SK-N-SH (cell line): ENCODE measurements at regions not wholly inside any gene's neighbourhood (a gene's known extent, or its start where the extent isn't known, plus 50 kb on each side); places are given as distances from the start of the nearest gene placed in this dataset.

Source experiments
- CTCF ChIA-PET: fragments of 300-600, 350-600 bp; formaldehyde crosslinking; extraction: SDS; loops from one replicate; lab custom pipeline; 2021; lab: Yijun Ruan, JAX
- POLR2A ChIA-PET: fragments of 350-600 bp; sonication (Branson Sonifier 250); formaldehyde crosslinking; extraction: SDS; loops from one replicate; lab custom pipeline; 2020; ENCODE audit warnings: antibody characterized with exemption, inconsistent platforms; lab: Yijun Ruan, JAX
- DNase-seq: peaks from one replicate; pipeline ENCODE4 v3.0.0; 2012
- H2AFZ ChIP-seq: fragments of 200-600 bp; sonication (generic); 2 replicates; pipeline ENCODE4 v1.8.1; 2016; ENCODE audit warnings: antibody characterized with exemption, mild to moderate bottlenecking, low read depth
- H3F3A ChIP-seq: fragments of 200-600 bp; sonication (generic); replicated peaks from 2 replicates; pipeline ENCODE3; 2016; ENCODE audit warnings: antibody characterized with exemption, mild to moderate bottlenecking; ENCODE audit not compliant: insufficient read depth
- H3K27ac ChIP-seq, 2 experiments: fragments of 200-500 bp in 1 of 2; fragments of 200-600 bp in 1 of 2; sonication (Bioruptor generic) in 1 of 2; sonication (generic), shearing (Covaris generic) in 1 of 2; 2 replicates each; pipeline versions ENCODE4 v1.5.1 to v1.6.1; 2014 to 2016; ENCODE audit warnings: low read depth in 2 of 2, inconsistent platforms in 1 of 2, low read length in 1 of 2, mild to moderate bottlenecking in 1 of 2, mixed read lengths in 1 of 2
- H3K27me3 ChIP-seq: fragments of 200-600 bp; sonication (generic), shearing (Covaris generic); 2 replicates; pipeline ENCODE4 v1.6.1; 2016; ENCODE audit warnings: mixed run types; ENCODE audit not compliant: insufficient read depth
- H3K36me3 ChIP-seq, 2 experiments: fragments of 200-500 bp in 1 of 2; fragments of 200-600 bp in 1 of 2; sonication (Bioruptor generic) in 1 of 2; sonication (generic) in 1 of 2; replicated peaks in 1 of 2; 2 replicates each; pipeline versions ENCODE3 to v1.5.1; 2014 to 2016; ENCODE audit warnings: low read length in 1 of 2, mild to moderate bottlenecking in 1 of 2; ENCODE audit not compliant: insufficient read depth in 2 of 2, control insufficient read depth in 1 of 2
- H3K4me1 ChIP-seq, 2 experiments: fragments of 200-500 bp in 1 of 2; fragments of 200-600 bp in 1 of 2; sonication (Bioruptor generic) in 1 of 2; sonication (generic), shearing (Covaris generic) in 1 of 2; 2 replicates each; pipeline versions ENCODE4 v1.5.1 to v1.6.1; 2014 to 2016; ENCODE audit warnings: low read depth in 1 of 2, low read length in 1 of 2, mixed run types in 1 of 2; ENCODE audit not compliant: insufficient read depth in 2 of 2, control insufficient read depth in 1 of 2
- H3K4me2 ChIP-seq: fragments of 200-600 bp; sonication (generic), shearing (Covaris generic); 2 replicates; pipeline ENCODE4 v1.6.1; 2017; ENCODE audit warnings: mixed run types
- H3K4me3 ChIP-seq, 2 experiments: fragments of 200-500 bp in 1 of 2; fragments of 200-600 bp in 1 of 2; sonication (Bioruptor generic) in 1 of 2; sonication (generic), shearing (Covaris generic) in 1 of 2; 2 replicates each; pipeline versions ENCODE4 v1.5.1 to v1.8.1; 2014 to 2016; ENCODE audit warnings: low read depth in 2 of 2, inconsistent platforms in 1 of 2, low read length in 1 of 2, mild to moderate bottlenecking in 1 of 2, mixed read lengths in 1 of 2, moderate library complexity in 1 of 2
- H3K79me2 ChIP-seq: fragments of 200-600 bp; sonication (generic); 2 replicates; pipeline ENCODE4 v1.8.1; 2017; ENCODE audit warnings: mild to moderate bottlenecking; ENCODE audit not compliant: insufficient read depth
- H3K9ac ChIP-seq: fragments of 200-600 bp; sonication (generic); 2 replicates; pipeline ENCODE4 v1.6.1; 2017; ENCODE audit warnings: mixed run types
- H3K9me2 ChIP-seq: fragments of 200-600 bp; sonication (generic); 2 replicates; pipeline ENCODE4 v1.6.1; 2017; ENCODE audit warnings: mixed run types
- H3K9me3 ChIP-seq: fragments of 200-600 bp; sonication (generic); 2 replicates; pipeline ENCODE4 v1.6.1; 2017; ENCODE audit warnings: mixed run types, mild to moderate bottlenecking, moderate library complexity
- H4K20me1 ChIP-seq: fragments of 200-600 bp; sonication (generic); 2 replicates; pipeline ENCODE4 v1.6.1; 2017; ENCODE audit warnings: mild to moderate bottlenecking, mixed run types; ENCODE audit not compliant: insufficient read depth
- CTCF ChIP-seq: fragments of 200-600 bp; sonication (generic); IDR thresholded peaks from 2 replicates; pipeline ENCODE4 v1.6.1; 2017; ENCODE audit warnings: antibody characterized with exemption, mild to moderate bottlenecking, moderate library complexity
- ELF1 ChIP-seq: IDR thresholded peaks from 2 replicates; pipeline ENCODE4 v1.4.0; 2012
- EP300 ChIP-seq, 2 experiments: IDR thresholded peaks; 2 replicates each; pipeline versions ENCODE4 v1.4.0 to v1.6.1; 2012; ENCODE audit warnings: borderline replicate concordance in 1 of 2, low read depth in 1 of 2, low read length in 1 of 2
- EZH2phosphoT487 ChIP-seq: fragments of 200-600 bp; sonication (generic); IDR thresholded peaks from 2 replicates; pipeline ENCODE4 v1.6.1; 2017; ENCODE audit warnings: low read depth, mixed run types, mild to moderate bottlenecking, antibody characterized with exemption, moderate library complexity, borderline replicate concordance
- FOXM1 ChIP-seq: IDR thresholded peaks from 2 replicates; pipeline ENCODE4 v1.4.0; 2012; ENCODE audit warnings: low read depth, mild to moderate bottlenecking
- GABPA ChIP-seq: IDR thresholded peaks from 2 replicates; pipeline ENCODE4 v1.4.0; 2012; ENCODE audit warnings: low read depth, mild to moderate bottlenecking
- GATA2 ChIP-seq: sonication (generic); formaldehyde crosslinking; IDR thresholded peaks from 2 replicates; pipeline ENCODE4 v1.5.0; 2020; ENCODE audit warnings: mild to moderate bottlenecking, missing genetic modification reagents
- JUND ChIP-seq: IDR thresholded peaks from 2 replicates; pipeline ENCODE4 v1.4.0; 2012
- MXI1 ChIP-seq: IDR thresholded peaks from 2 replicates; pipeline ENCODE4 v1.6.1; 2012; ENCODE audit warnings: mild to moderate bottlenecking, low read depth, low read length, improper control_type of control experiment
- PBX3 ChIP-seq: IDR thresholded peaks from 2 replicates; pipeline ENCODE4; 2012
- RAD21 ChIP-seq: IDR thresholded peaks from 2 replicates; pipeline ENCODE4 v1.6.1; 2012; ENCODE audit warnings: mild to moderate bottlenecking, low read length
- RCOR1 ChIP-seq: fragments of 150-350 bp; IDR thresholded peaks from 2 replicates; pipeline ENCODE4 v1.6.1; 2017; ENCODE audit warnings: antibody characterized with exemption, low read length
- RFX5 ChIP-seq: IDR thresholded peaks from 2 replicates; pipeline ENCODE4 v1.6.1; 2012; ENCODE audit warnings: mild to moderate bottlenecking, improper control_type of control experiment, low read length
- TAF1 ChIP-seq: IDR thresholded peaks from 2 replicates; pipeline ENCODE4 v1.6.1; 2012; ENCODE audit warnings: low read depth, mild to moderate bottlenecking, low read length, moderate library complexity, borderline replicate concordance
- USF2 ChIP-seq: fragments of 150-350 bp; IDR thresholded peaks from 2 replicates; pipeline ENCODE4 v1.6.1; 2017; ENCODE audit warnings: antibody characterized with exemption, low read length, low read depth, borderline replicate concordance
- WGBS: methylation state at CpG from one replicate; pipeline ENCODE4 v1.1.6; 2017; ENCODE audit warnings: low lambda C conversion rate; 5-methylcytosine and 5-hydroxymethylcytosine counted together

GRCh38 chr17:72033334-72033733 is 87.5 kb upstream of the SOX9 start:
- 27% methylated on average over 4 of the region's 4 CpGs for WGBS
- H3K9me2 ChIP-seq: no peaks in the 10 kb centered on the region
- no peaks in the 10 kb centered on the region for H3K9me3 ChIP-seq
- H3K4me2 ChIP-seq: no peak overlapping the region
- DNase-seq: peak; percentile 29
- no peak overlapping the region for H3K9ac ChIP-seq
- no peaks in the 10 kb centered on the region for H4K20me1 ChIP-seq
- no peaks in the 10 kb centered on the region for H3K27me3 ChIP-seq
- H3F3A ChIP-seq: no peaks in the 10 kb centered on the region
- ChIA-PET POLR2A (no interaction called here), CTCF (interaction anchor here (0.7 to 1.6 kb wide), 4 partner anchors 11 to 1266 kb away, joined by 3 to 7 read pairs (median 3); no protein-coding TSS in a partner anchor)
- H3K4me3 ChIP-seq: no peak overlapping the region
- H3K36me3 ChIP-seq: no peaks in the 10 kb centered on the region
- no peak overlapping the region for H2AFZ ChIP-seq
- TF ChIP-seq RCOR1 (peak; percentile 71), GATA2 (CRISPR knock-in tag) (peak; percentile 75), RAD21 (peak; percentile 24; the same call in 1 of the 2 replicates), FOXM1 (no peak), JUND (no peak), MXI1 (0 out of 2 replicates have a peak, but pooled peaks have one; percentile 48), USF2 (no peak), GABPA (no peak), EP300 (IDR thresholded peaks at IDR 0.05; ENCODE audit: borderline replicate concordance in 1 of 2, low read depth in 1 of 2, low read length in 1 of 2) (peak in 1 of 2 experiments; percentile 52; a peak in 2 of 4 replicates)
- peak overlapping the region in 1 of 2 experiments; percentile 80; a peak in 1 of 4 replicates for H3K27ac ChIP-seq
- H3K79me2 ChIP-seq: no peaks in the 10 kb centered on the region
- peaks cover 0 to 31% of the 10 kb centered on the region in 2 experiments; a peak in 2 of 4 replicates for H3K4me1 ChIP-seq

- H3K4me3 ChIP-seq: no peak overlapping the region
- ChIA-PET CTCF (interaction anchor here (1.2 to 1.9 kb wide), 4 partner anchors 24 to 1267 kb away, joined by 3 to 7 read pairs (median 4); no protein-coding TSS in a partner anchor), POLR2A (no interaction called here)
- no peaks in the 10 kb centered on the region for H3K9me3 ChIP-seq
- H2AFZ ChIP-seq: no peak overlapping the region
- 87% methylated on average over 2 of the region's 2 CpGs for WGBS
- no peaks in the 10 kb centered on the region for H3K79me2 ChIP-seq
- no peaks in the 10 kb centered on the region for H4K20me1 ChIP-seq
- H3K4me1 ChIP-seq: peaks cover 0 to 31% of the 10 kb centered on the region in 2 experiments; a peak in 2 of 4 replicates
- no peaks in the 10 kb centered on the region for H3K36me3 ChIP-seq
- no peak for DNase-seq
- no peak for TF ChIP-seq RAD21
- TF ChIP-seq EP300 (IDR thresholded peaks at IDR 0.05; ENCODE audit: borderline replicate concordance in 1 of 2, low read depth in 1 of 2, low read length in 1 of 2): no peak
- no peak for TF ChIP-seq TAF1
- no peak for TF ChIP-seq ELF1
- TF ChIP-seq RFX5: no peak
- no peak for TF ChIP-seq CTCF
- TF ChIP-seq EZH2phosphoT487: no peak
- no peak for TF ChIP-seq PBX3
- no peak for TF ChIP-seq GATA2 (CRISPR knock-in tag)
- peak overlapping the region in 1 of 2 experiments; percentile 80; a peak in 2 of 4 replicates for H3K27ac ChIP-seq
- H3K9me2 ChIP-seq: no peaks in the 10 kb centered on the region
- no peak overlapping the region for H3K4me2 ChIP-seq
- no peaks in the 10 kb centered on the region for H3F3A ChIP-seq
- no peaks in the 10 kb centered on the region for H3K27me3 ChIP-seq
- no peak overlapping the region for H3K9ac ChIP-seq
Observed at GRCh38 chr17:72034000-72034399, 86.8 kb upstream of the SOX9 start.
